ENCODE measurements at regions not wholly inside any gene's neighbourhood (a gene's known extent, or its start where the extent isn't known, plus 50 kb on each side); places are given as distances from the start of the nearest gene placed in this dataset.

DNA sequence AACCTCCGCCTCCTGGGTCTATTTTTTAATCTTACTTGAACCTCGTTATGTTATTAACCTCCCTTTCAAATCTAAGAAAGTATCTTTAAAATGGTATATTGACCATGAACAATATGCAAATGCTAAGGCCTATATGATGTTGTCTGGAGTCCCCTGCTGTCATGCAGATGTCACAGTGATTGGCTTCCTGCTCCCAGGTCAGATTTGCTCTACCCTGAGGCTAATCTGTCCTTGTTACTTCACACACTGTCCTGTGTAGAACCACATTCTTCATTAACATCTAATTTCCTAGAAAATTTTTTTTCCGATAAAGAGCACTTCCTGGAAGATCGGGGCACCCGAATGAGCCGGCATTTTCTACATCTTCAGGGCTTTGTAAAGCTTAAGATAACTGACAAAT, 306.6 kb downstream of the MRPL39 start:
- DNase-seq (ENCODE audit: low read depth in 1 of 2, low spot score in 2 of 2), result no peak
- Histone ChIP-seq H3K36me3 (no peaks in the 10 kb centered on the region), H3K4me3 (no peak overlapping the region), H3K4me1 (replicated peaks) (no peaks in the 10 kb centered on the region), H3K27me3 (replicated peaks) (no peaks in the 10 kb centered on the region), H3K27ac (no peak overlapping the region), H3K9me3 (replicated peaks) (no peaks in the 10 kb centered on the region)

- H3K4me1 ChIP-seq (replicated peaks), result no peaks in the 10 kb centered on the region
- no peak overlapping the region for H3K4me3 ChIP-seq
- H3K27me3 ChIP-seq (replicated peaks), result no peaks in the 10 kb centered on the region
- H3K27ac ChIP-seq, result no peak overlapping the region
- no peaks in the 10 kb centered on the region for H3K36me3 ChIP-seq
- H3K9me3 ChIP-seq (replicated peaks), result no peaks in the 10 kb centered on the region
- no peak for DNase-seq (ENCODE audit: low read depth in 1 of 2, low spot score in 2 of 2)
Observed at GRCh38 chr21:25298512-25299491, 308.5 kb downstream of the MRPL39 start.

- no peaks in the 10 kb centered on the region for H3K36me3 ChIP-seq
- no peaks in the 10 kb centered on the region for H3K9me3 ChIP-seq (replicated peaks)
- no peaks in the 10 kb centered on the region for H3K27me3 ChIP-seq (replicated peaks)
- DNase-seq (ENCODE audit: low read depth in 1 of 2, low spot score in 2 of 2), result no peak
- no peak overlapping the region for H3K27ac ChIP-seq
- H3K4me1 ChIP-seq (replicated peaks), result no peaks in the 10 kb centered on the region
- no peak overlapping the region for H3K4me3 ChIP-seq
Observed at GRCh38 chr21:25297117-25297516, 310.2 kb downstream of the MRPL39 start.

DNA sequence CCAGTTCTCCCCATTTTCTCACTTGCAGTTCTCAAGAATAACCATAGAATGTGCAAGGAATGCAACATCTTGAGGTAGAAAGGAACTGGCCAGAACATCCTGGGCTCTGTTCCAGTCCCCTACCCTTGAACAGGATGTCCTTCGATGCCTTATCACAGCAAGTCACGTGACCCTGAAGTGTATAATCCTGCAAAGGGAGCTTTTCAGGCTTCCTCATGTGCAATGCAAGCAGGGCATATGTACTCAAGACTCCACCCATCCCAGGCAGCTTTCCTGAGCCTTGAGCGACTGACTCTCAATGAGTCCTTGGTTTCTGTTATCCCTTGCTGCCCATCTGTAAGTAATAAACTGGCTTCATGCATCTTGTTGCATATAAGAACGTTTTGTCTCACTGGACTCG, 311.0 kb downstream of the MRPL39 start:
- Histone ChIP-seq H3K4me1 (replicated peaks) (no peaks in the 10 kb centered on the region), H3K9me3 (replicated peaks) (no peaks in the 10 kb centered on the region), H3K36me3 (no peaks in the 10 kb centered on the region), H3K4me3 (no peak overlapping the region), H3K27me3 (replicated peaks) (no peaks in the 10 kb centered on the region), H3K27ac (no peak overlapping the region)
- DNase-seq (ENCODE audit: low read depth in 1 of 2, low spot score in 2 of 2), result no peak

DNA sequence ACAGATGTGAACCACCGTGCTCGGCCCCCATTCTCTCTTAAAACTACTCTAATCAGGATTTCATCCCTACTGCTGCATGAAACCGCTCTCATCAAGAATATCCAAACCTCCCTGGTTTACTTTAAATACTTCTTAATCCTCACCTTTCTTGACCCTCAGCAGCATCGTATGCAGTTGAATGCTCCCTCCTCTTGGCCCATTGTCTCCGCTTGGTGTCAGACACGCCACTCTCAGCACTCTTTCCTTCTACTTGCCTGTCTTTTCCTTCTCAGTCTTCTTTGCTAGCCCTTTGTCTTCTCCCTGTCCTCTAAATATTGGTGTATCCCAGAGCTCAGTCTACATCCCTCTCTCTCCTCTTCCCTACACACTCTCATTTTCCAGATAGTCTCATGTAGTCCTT, 314.9 kb downstream of the MRPL39 start:
- Histone ChIP-seq H3K27me3 (replicated peaks) (no peaks in the 10 kb centered on the region), H3K36me3 (no peaks in the 10 kb centered on the region), H3K27ac (no peak overlapping the region), H3K9me3 (replicated peaks) (no peaks in the 10 kb centered on the region), H3K4me3 (no peak overlapping the region), H3K4me1 (replicated peaks) (no peaks in the 10 kb centered on the region)
- no peak for DNase-seq (ENCODE audit: low read depth in 1 of 2, low spot score in 2 of 2)

- H3K4me3 ChIP-seq, result no peak overlapping the region
- no peaks in the 10 kb centered on the region for H3K9me3 ChIP-seq (replicated peaks)
- no peaks in the 10 kb centered on the region for H3K4me1 ChIP-seq (replicated peaks)
- no peak overlapping the region for H3K27ac ChIP-seq
- H3K36me3 ChIP-seq, result no peaks in the 10 kb centered on the region
- H3K27me3 ChIP-seq (replicated peaks), result no peaks in the 10 kb centered on the region
- DNase-seq (ENCODE audit: low read depth in 1 of 2, low spot score in 2 of 2), result peak in 1 of 2 experiments; percentile 21
Observed at GRCh38 chr21:25283720-25284119, 323.6 kb downstream of the MRPL39 start.

GRCh38 chr21:25281134-25281533, 326.1 kb downstream of the MRPL39 start:
- no peaks in the 10 kb centered on the region for H3K9me3 ChIP-seq (replicated peaks)

GRCh38 chr21:25280061-25280460, 327.2 kb downstream of the MRPL39 start:
- H3K27ac ChIP-seq, result no peak overlapping the region
- no peaks in the 10 kb centered on the region for H3K9me3 ChIP-seq (replicated peaks)
- DNase-seq (ENCODE audit: low read depth in 1 of 2, low spot score in 2 of 2), result no peak
- H3K27me3 ChIP-seq (replicated peaks), result no peaks in the 10 kb centered on the region
- H3K4me3 ChIP-seq, result no peak overlapping the region
- H3K4me1 ChIP-seq (replicated peaks), result no peaks in the 10 kb centered on the region
- no peaks in the 10 kb centered on the region for H3K36me3 ChIP-seq

More at GRCh38 chr21:25281134-25281533, 326.1 kb downstream of the MRPL39 start:
- Histone ChIP-seq H3K4me3 (no peak overlapping the region), H3K27ac (no peak overlapping the region), H3K27me3 (replicated peaks) (no peaks in the 10 kb centered on the region), H3K36me3 (no peaks in the 10 kb centered on the region), H3K4me1 (replicated peaks) (no peaks in the 10 kb centered on the region)
- no peak for DNase-seq (ENCODE audit: low read depth in 1 of 2, low spot score in 2 of 2)

DNA sequence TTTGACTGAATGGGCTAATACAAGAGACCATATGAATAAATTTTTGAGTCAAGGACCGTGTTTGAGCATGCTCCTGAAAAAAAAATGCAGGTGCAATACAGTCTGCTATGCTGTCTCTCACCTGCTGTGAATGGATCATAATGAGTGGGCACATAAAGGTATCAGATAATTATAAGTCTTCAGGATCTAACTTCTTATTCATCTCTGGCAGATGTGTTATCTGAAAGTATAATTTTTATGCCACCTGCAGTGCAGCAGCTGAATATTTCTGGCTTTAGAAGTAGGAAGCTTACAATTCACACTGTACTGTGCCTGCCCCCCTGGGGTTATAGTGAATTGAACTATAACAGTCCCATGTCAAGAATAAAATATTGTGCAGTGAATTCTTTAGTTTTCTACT, 333.3 kb downstream of the MRPL39 start:
- no peaks in the 10 kb centered on the region for H3K27me3 ChIP-seq (replicated peaks)
- H3K27ac ChIP-seq, result no peak overlapping the region
- DNase-seq (ENCODE audit: low read depth in 1 of 2, low spot score in 2 of 2), result no peak
- H3K4me1 ChIP-seq (replicated peaks), result no peaks in the 10 kb centered on the region
- H3K36me3 ChIP-seq, result no peaks in the 10 kb centered on the region
- H3K9me3 ChIP-seq (replicated peaks), result no peaks in the 10 kb centered on the region
- no peak overlapping the region for H3K4me3 ChIP-seq

DNA sequence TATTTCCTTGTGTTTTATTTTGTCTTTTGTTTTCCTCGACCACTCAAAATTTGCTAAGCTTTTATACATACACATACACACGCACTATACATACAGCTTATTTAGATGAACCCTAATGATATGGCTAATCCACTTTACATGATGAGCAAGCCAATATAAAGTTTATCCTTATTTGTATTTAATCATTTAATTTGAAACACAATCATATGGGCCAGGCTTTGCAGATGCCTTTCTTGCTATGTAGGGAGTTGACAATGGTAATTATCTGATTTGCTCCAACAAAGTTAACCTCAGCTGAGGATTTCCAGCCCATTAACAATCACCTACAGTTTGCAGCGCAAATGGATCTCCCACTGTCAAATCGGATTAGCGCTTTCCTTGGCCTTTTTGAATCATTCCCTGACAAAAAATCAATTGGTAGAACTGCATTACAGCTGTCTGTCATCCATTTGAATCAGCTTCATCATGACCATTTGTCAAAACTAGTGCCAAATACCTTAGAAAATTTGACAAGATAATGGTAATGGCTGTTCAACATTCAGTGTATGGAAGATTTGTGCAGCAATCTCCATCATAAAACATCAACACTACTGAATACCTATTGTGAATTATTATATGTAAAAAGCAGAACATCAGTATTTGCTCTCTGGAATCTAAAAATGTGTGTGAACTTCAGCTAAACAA, 352.6 kb downstream of the MRPL39 start:
- Histone ChIP-seq H3K27ac (no peak overlapping the region), H3K4me1 (replicated peaks) (no peaks in the 10 kb centered on the region), H3K27me3 (replicated peaks) (no peaks in the 10 kb centered on the region), H3K4me3 (no peak overlapping the region), H3K9me3 (replicated peaks) (no peaks in the 10 kb centered on the region), H3K36me3 (no peaks in the 10 kb centered on the region)
- DNase-seq (ENCODE audit: low read depth in 1 of 2, low spot score in 2 of 2), result no peak

DNA sequence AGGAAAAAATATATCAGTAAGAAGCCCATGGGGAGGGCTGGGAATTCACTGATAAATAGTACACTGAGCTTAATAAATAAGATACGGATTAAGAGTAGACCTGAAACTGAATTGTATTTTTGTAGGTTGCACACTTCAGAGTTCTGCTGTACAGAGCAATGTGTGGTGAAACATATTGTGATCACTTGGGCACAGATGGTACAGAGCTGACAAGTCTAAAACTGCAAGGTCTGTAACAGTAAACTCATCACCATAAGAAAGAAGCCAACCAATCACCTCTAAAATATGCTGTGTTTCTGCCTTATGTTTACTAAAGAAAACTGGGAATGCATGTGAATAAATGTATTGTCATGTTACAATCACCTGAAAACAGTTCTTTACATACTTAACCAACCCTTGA, 360.7 kb downstream of the MRPL39 start:
- no peaks in the 10 kb centered on the region for H3K36me3 ChIP-seq
- DNase-seq (ENCODE audit: low read depth in 1 of 2, low spot score in 2 of 2), result no peak
- H3K27me3 ChIP-seq (replicated peaks), result peaks cover 2% of the 10 kb centered on the region; the same call in 1 of the 2 replicates
- H3K9me3 ChIP-seq (replicated peaks), result no peaks in the 10 kb centered on the region
- no peaks in the 10 kb centered on the region for H3K4me1 ChIP-seq (replicated peaks)
- H3K27ac ChIP-seq, result no peak overlapping the region
- no peak overlapping the region for H3K4me3 ChIP-seq

DNA sequence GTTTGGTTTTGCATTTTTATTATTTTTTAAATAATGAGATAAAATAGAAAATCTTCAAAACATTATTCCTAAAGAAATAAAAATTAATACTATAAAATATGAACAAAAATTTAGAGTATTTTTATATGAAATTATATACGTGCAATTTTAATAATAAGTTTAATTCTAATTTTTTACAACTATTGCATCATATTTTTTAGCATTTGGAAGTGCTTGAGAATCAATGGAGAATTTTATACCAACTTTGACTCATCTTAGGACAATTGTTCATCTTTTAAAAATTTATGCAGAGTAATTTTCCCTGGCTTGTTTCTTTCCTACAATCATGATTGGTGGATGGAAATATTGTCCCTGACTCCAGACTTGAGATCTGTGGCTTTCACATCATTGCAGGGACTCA, 362.5 kb downstream of the MRPL39 start:
- Histone ChIP-seq H3K4me1 (replicated peaks) (no peaks in the 10 kb centered on the region), H3K4me3 (no peak overlapping the region), H3K9me3 (replicated peaks) (no peaks in the 10 kb centered on the region), H3K27me3 (replicated peaks) (peaks cover 2% of the 10 kb centered on the region; the same call in 1 of the 2 replicates), H3K36me3 (no peaks in the 10 kb centered on the region), H3K27ac (no peak overlapping the region)
- DNase-seq (ENCODE audit: low read depth in 1 of 2, low spot score in 2 of 2), result no peak

DNA sequence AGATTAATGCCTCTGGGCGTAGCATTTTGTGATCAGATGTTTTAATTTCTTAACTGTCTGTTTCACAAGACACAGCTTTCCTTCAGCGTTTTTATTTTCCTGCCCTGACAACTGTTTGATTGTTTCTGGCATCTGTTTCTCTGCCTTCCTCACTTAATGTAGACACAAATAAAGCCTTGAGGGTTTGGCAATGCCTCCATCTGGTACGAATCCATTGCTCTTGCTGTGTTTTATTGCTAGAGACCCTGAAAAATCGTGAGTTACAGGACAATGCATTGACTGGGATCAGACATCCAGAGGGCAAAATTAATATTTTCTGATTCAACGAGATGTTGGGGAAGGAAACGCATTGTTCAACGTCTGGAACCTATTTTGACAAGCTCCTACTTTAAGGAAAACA, 363.5 kb downstream of the MRPL39 start:
- H3K36me3 ChIP-seq, result no peaks in the 10 kb centered on the region
- no peaks in the 10 kb centered on the region for H3K9me3 ChIP-seq (replicated peaks)
- no peak overlapping the region for H3K27ac ChIP-seq
- H3K4me1 ChIP-seq (replicated peaks), result no peaks in the 10 kb centered on the region
- H3K27me3 ChIP-seq (replicated peaks), result no peaks in the 10 kb centered on the region; the same call in 1 of the 2 replicates
- no peak overlapping the region for H3K4me3 ChIP-seq
- DNase-seq (ENCODE audit: low read depth in 1 of 2, low spot score in 2 of 2), result no peak

DNA sequence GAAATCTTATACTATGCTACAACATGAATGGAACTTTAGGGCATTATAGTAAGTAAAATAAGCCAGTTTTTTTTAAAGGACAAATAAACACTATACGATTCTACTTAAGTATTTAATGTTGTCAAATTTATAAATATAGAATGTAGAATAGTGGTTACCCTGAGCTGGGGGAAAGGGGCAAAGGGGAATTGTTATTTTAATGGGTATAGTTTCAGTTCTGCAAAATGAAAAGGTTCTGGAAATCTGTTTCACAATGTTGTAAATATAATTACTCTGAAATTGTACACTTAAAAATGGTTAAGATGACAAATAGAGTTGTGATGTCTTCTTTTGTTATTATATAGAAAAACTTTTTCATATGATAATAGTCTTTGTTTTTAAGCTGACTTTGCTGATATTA, 366.3 kb downstream of the MRPL39 start:
- no peak for DNase-seq (ENCODE audit: low read depth in 1 of 2, low spot score in 2 of 2)
- no peak overlapping the region for H3K27ac ChIP-seq
- H3K36me3 ChIP-seq, result no peaks in the 10 kb centered on the region
- no peak overlapping the region for H3K4me3 ChIP-seq
- no peaks in the 10 kb centered on the region for H3K9me3 ChIP-seq (replicated peaks)
- H3K27me3 ChIP-seq (replicated peaks), result no peaks in the 10 kb centered on the region; the same call in 1 of the 2 replicates
- H3K4me1 ChIP-seq (replicated peaks), result no peaks in the 10 kb centered on the region

Data from SJSA1 (cell line).